HFFc6 (cell line): ENCODE measurements at regions not wholly inside any gene's neighbourhood (a gene's known extent, or its start where the extent isn't known, plus 50 kb on each side); places are given as distances from the start of the nearest gene placed in this dataset.

ENCODE experiments used
- DNase-seq: peaks from one replicate; pipeline ENCODE4 v3.0.0-alpha.2; 2018
- H3K27ac Mint-ChIP-seq: 2 replicates; pipeline ENCODE4 v1.8.0; 2020; ENCODE audit warnings: mild to moderate bottlenecking, mixed read lengths
- H3K27me3 Mint-ChIP-seq: 2 replicates; pipeline ENCODE4 v1.8.0; 2021; ENCODE audit warnings: mild to moderate bottlenecking, moderate library complexity, mixed read lengths; ENCODE audit not compliant: insufficient read depth
- H3K36me3 Mint-ChIP-seq: 2 replicates; pipeline ENCODE4 v1.8.0; 2021; ENCODE audit warnings: low read depth, mixed read lengths
- H3K4me1 Mint-ChIP-seq: 2 replicates; pipeline ENCODE4 v1.8.0; 2020; ENCODE audit warnings: low read depth, mixed read lengths
- H3K4me3 Mint-ChIP-seq: 2 replicates; pipeline ENCODE4 v1.8.0; 2020; ENCODE audit warnings: mild to moderate bottlenecking, moderate library complexity, mixed read lengths
- H3K9me3 Mint-ChIP-seq: 2 replicates; pipeline ENCODE4 v1.8.0; 2020; ENCODE audit warnings: mild to moderate bottlenecking, mixed read lengths
- CTCF ChIP-seq: fragments of 200-600 bp; sonication (generic); IDR thresholded peaks from 2 replicates; pipeline ENCODE4 v1.5.0; 2021; ENCODE audit warnings: antibody characterized with exemption, mild to moderate bottlenecking

GRCh38 chr18:40464032-40464431 is 1491.0 kb upstream of the PIK3C3 start:
- Mint-ChIP-seq H3K4me3 (no peak overlapping the region), H3K4me1 (no peaks in the 10 kb centered on the region), H3K9me3 (peaks cover 17% of the 10 kb centered on the region), H3K27ac (no peak overlapping the region), H3K27me3 (no peaks in the 10 kb centered on the region), H3K36me3 (no peaks in the 10 kb centered on the region)
- TF ChIP-seq CTCF = no peak
- no peak for DNase-seq

- Mint-ChIP-seq H3K4me3 (no peak overlapping the region), H3K4me1 (no peaks in the 10 kb centered on the region), H3K9me3 (peaks cover 17% of the 10 kb centered on the region), H3K27me3 (no peaks in the 10 kb centered on the region), H3K36me3 (no peaks in the 10 kb centered on the region), H3K27ac (no peak overlapping the region)
- DNase-seq = no peak
- TF ChIP-seq CTCF = no peak
These were observed 1501.1 kb upstream of the PIK3C3 start for GRCh38 chr18:40453903-40454302.

GRCh38 chr18:40452599-40452998 is 1502.4 kb upstream of the PIK3C3 start:
- H3K4me1 Mint-ChIP-seq = no peaks in the 10 kb centered on the region
- no peaks in the 10 kb centered on the region for H3K27me3 Mint-ChIP-seq
- no peak for TF ChIP-seq CTCF
- H3K4me3 Mint-ChIP-seq = no peak overlapping the region
- no peak for DNase-seq
- no peaks in the 10 kb centered on the region for H3K36me3 Mint-ChIP-seq
- H3K27ac Mint-ChIP-seq = no peak overlapping the region
- H3K9me3 Mint-ChIP-seq = peaks cover 17% of the 10 kb centered on the region

DNA sequence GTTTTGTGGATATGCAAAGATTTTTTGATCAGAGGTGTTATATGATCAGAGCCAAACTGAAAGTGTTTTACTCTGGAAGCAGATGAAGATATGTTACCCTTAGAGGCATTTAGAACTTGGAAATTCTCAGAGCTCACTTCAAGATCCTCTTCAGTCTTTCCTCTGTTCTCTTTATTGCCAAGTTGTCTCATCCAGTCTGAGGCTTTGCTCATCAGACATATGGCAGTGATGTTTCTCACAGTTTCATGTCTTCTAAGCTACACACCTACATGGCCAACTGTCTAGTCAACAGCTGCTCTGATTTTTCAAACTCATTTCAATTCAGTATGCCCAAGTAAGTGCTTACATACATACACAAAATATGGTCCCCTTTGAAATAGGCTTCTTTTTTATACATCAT is 1504.3 kb upstream of the PIK3C3 start:
- Mint-ChIP-seq H3K36me3 (no peaks in the 10 kb centered on the region), H3K27me3 (no peaks in the 10 kb centered on the region), H3K4me1 (no peaks in the 10 kb centered on the region), H3K27ac (no peak overlapping the region), H3K4me3 (no peak overlapping the region), H3K9me3 (peaks cover 24% of the 10 kb centered on the region)
- no peak for TF ChIP-seq CTCF
- no peak for DNase-seq

GRCh38 chr18:40447820-40448219 is 1507.2 kb upstream of the PIK3C3 start:
- H3K9me3 Mint-ChIP-seq = peaks cover 8% of the 10 kb centered on the region
- no peaks in the 10 kb centered on the region for H3K4me1 Mint-ChIP-seq
- H3K27me3 Mint-ChIP-seq = no peaks in the 10 kb centered on the region
- H3K36me3 Mint-ChIP-seq = no peaks in the 10 kb centered on the region
- DNase-seq = no peak
- TF ChIP-seq CTCF = no peak
- no peak overlapping the region for H3K27ac Mint-ChIP-seq
- no peak overlapping the region for H3K4me3 Mint-ChIP-seq

GRCh38 chr18:40440088-40440487 is 1514.9 kb upstream of the PIK3C3 start:
- Mint-ChIP-seq H3K27me3 (no peaks in the 10 kb centered on the region), H3K9me3 (peaks cover 13% of the 10 kb centered on the region), H3K4me3 (no peak overlapping the region), H3K27ac (no peak overlapping the region), H3K4me1 (no peaks in the 10 kb centered on the region), H3K36me3 (no peaks in the 10 kb centered on the region)
- no peak for DNase-seq
- TF ChIP-seq CTCF = no peak
